ENCODE measurements at regions not wholly inside any gene's neighbourhood (a gene's known extent, or its start where the extent isn't known, plus 50 kb on each side); places are given as distances from the start of the nearest gene placed in this dataset.
"Not testable (repeated sequence)": the region's sequence is repeated elsewhere in the genome, so short reads cannot be mapped to it uniquely, and the experiment has no call there.

- intact Hi-C loops (cut with DNase I) = no loop called here
- no peak for DNase-seq (ENCODE audit: low spot score)
Observed at GRCh38 chr4:153906231-153906630, 117.3 kb upstream of the SFRP2 start.

- no peak for DNase-seq (ENCODE audit: low spot score)
- intact Hi-C loops (cut with DNase I) = no loop called here
Observed at GRCh38 chr4:153905231-153905630, 116.3 kb upstream of the SFRP2 start.

- intact Hi-C loops (cut with DNase I) = no loop called here
- DNase-seq (ENCODE audit: low spot score) = no peak
Observed at GRCh38 chr4:153904011-153904410, 115.1 kb upstream of the SFRP2 start.

- DNase-seq (ENCODE audit: low spot score) = no peak
- intact Hi-C loops (cut with DNase I) = no loop called here
Observed at GRCh38 chr4:153901220-153901619, 112.3 kb upstream of the SFRP2 start.

- DNase-seq (ENCODE audit: low spot score) = no peak
- intact Hi-C loops (cut with DNase I) = no loop called here
Observed at GRCh38 chr4:153900426-153900825, 111.5 kb upstream of the SFRP2 start.

GRCh38 chr4:153890761-153891160 is 101.9 kb upstream of the SFRP2 start:
- no peak for DNase-seq (ENCODE audit: low spot score)
- intact Hi-C loops (cut with DNase I) = no loop called here

- no peak for DNase-seq (ENCODE audit: low spot score)
- intact Hi-C loops (cut with DNase I) = no loop called here
Observed at GRCh38 chr4:153887217-153887616, 98.3 kb upstream of the SFRP2 start.

- intact Hi-C loops (cut with DNase I) = no loop called here
- no peak for DNase-seq (ENCODE audit: low spot score)
Observed at GRCh38 chr4:153884325-153884724, 95.4 kb upstream of the SFRP2 start.

GRCh38 chr4:153880983-153881382 is 92.1 kb upstream of the SFRP2 start:
- intact Hi-C loops (cut with DNase I) = no loop called here
- DNase-seq (ENCODE audit: low spot score) = no peak

GRCh38 chr4:153877898-153878297 is 89.0 kb upstream of the SFRP2 start:
- DNase-seq (ENCODE audit: low spot score) = no peak
- intact Hi-C loops (cut with DNase I) = no loop called here

GRCh38 chr4:153873741-153874140 is 84.9 kb upstream of the SFRP2 start:
- intact Hi-C loops (cut with DNase I) = no loop called here
- no peak for DNase-seq (ENCODE audit: low spot score)

GRCh38 chr4:153866766-153867165 is 77.9 kb upstream of the SFRP2 start:
- intact Hi-C loops (cut with DNase I); DNase-seq (ENCODE audit: low spot score): not testable (repeated sequence)

- intact Hi-C loops (cut with DNase I) = no loop called here
- DNase-seq (ENCODE audit: low spot score) = no peak
Observed at GRCh38 chr4:153852501-153852900, 63.6 kb upstream of the SFRP2 start.

- intact Hi-C loops (cut with DNase I) = no loop called here
- DNase-seq (ENCODE audit: low spot score) = no peak
Observed at GRCh38 chr4:153850533-153851280, 61.8 kb upstream of the SFRP2 start.

- no peak for DNase-seq (ENCODE audit: low spot score)
- intact Hi-C loops (cut with DNase I) = no loop called here
Observed at GRCh38 chr4:153844144-153844543, 55.3 kb upstream of the SFRP2 start.

All from cardiac septum (tissue), 1 donor.